ENCODE measurements at regions not wholly inside any gene's neighbourhood (a gene's known extent, or its start where the extent isn't known, plus 50 kb on each side); places are given as distances from the start of the nearest gene placed in this dataset.

GRCh38 chr2:71948781-71949536 lies 198.7 kb downstream of the CYP26B1 start:
- TF ChIP-seq EZH2 (IDR thresholded peaks at IDR 0.05; ENCODE audit: insufficient read depth, poor library complexity, severe bottlenecking) (no peak), EZH2phosphoT487 (IDR thresholded peaks at IDR 0.05; ENCODE audit: insufficient read depth, low read depth) (no peak)

Measured in GM23248 (cell line).